Esophagus muscularis mucosa (tissue), 4 donors: ENCODE measurements at regions not wholly inside any gene's neighbourhood (a gene's known extent, or its start where the extent isn't known, plus 50 kb on each side); places are given as distances from the start of the nearest gene placed in this dataset.

Experiments used
- CTCF ChIP-seq, 3 experiments: fragments of 200-600 bp in 2 of 3; fragments of 450-650 bp in 1 of 3; sonication (generic) in 2 of 3; IDR thresholded peaks; one replicate each; pipeline ENCODE4 v1.5.1; 2017 to 2019; ENCODE audit warnings: antibody characterized with exemption in 3 of 3, mild to moderate bottlenecking in 2 of 3, moderate library complexity in 1 of 3
- EP300 ChIP-seq: sonication (generic); formaldehyde crosslinking; IDR thresholded peaks from one replicate; pipeline ENCODE4 v1.6.1; 2017; ENCODE audit warnings: antibody characterized with exemption
- POLR2A ChIP-seq: fragments of 450-650 bp; IDR thresholded peaks from one replicate; pipeline ENCODE4 v1.6.1; 2017; ENCODE audit warnings: antibody characterized with exemption, moderate library complexity, mild to moderate bottlenecking, low read depth
- POLR2AphosphoS5 ChIP-seq, 2 donors: sonication (generic); formaldehyde crosslinking; IDR thresholded peaks; one replicate each; pipeline ENCODE4 v1.6.1; 2017; ENCODE audit warnings: antibody characterized with exemption in 2 of 2

DNA sequence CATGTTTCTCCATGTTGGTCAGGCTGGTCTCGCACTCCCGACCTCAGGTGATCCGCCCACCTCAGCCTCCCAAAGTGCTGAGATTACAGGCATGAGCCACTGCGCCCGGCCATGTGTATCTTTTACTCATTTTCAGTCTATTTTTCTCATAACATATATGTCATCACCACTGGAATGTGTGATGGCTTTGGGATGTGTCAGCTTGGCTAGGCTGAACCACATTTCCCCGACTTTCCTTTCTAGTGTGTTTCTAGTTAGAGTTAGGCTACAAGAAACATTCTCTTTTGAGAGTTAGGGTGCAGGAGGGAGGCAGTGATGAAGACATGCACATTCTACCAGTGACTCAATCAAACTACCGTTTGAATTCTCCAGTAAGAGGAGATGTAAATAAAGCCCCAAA lies 444.9 kb upstream of the THBS1 start:
- TF ChIP-seq CTCF (IDR thresholded peaks at IDR 0.05) = no peak
- no peak for TF ChIP-seq POLR2AphosphoS5 (IDR thresholded peaks at IDR 0.05)
- TF ChIP-seq POLR2A = no peak
- TF ChIP-seq EP300 = no peak
